ENCODE measurements at regions not wholly inside any gene's neighbourhood (a gene's known extent, or its start where the extent isn't known, plus 50 kb on each side); places are given as distances from the start of the nearest gene placed in this dataset.
"Not testable (repeated sequence)": the region's sequence is repeated elsewhere in the genome, so short reads cannot be mapped to it uniquely, and the experiment has no call there.

- DNase-seq = no peak
Observed at GRCh38 chr13:79860791-79861190, 379.8 kb downstream of the NDFIP2 start.

DNA sequence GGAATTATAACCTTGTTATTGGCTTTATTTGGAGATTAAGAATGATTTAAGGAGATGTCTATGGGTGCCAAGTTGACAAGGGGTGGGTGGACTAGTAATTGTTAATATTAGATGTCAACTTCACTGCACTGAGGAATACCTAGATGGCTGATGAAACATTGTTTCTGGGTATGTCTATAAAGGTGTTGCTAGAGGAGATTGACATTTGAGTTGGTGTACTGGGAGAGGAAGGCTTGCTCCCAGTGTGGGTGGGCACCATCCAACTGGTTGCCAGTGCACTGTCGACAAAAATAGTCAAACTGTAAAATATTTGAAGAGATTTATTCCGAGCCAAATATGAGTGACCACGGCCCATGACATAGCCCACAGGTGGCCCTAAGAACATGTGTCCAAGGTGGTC, 378.8 kb downstream of the NDFIP2 start:
- DNase-seq = no peak

DNA sequence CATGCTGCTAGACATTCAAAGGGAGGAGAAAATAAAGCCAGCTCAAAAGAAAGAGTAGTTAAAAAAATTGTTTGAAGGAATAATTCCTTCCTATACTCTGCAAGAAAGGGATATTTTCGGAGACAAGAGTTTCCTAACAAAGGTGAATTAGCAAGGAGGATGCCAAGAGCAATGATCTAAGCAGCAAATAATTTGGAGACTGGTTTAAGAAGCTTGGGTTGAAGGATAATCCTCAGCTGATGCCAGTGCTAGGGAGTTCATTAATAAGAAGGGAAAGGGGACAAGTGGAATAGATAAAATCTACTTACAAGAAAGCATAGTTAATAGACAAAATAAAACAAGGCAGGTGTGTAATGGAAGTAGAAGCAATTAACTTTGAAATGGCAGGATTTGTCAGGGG, 372.3 kb downstream of the NDFIP2 start:
- no peak for DNase-seq

DNA sequence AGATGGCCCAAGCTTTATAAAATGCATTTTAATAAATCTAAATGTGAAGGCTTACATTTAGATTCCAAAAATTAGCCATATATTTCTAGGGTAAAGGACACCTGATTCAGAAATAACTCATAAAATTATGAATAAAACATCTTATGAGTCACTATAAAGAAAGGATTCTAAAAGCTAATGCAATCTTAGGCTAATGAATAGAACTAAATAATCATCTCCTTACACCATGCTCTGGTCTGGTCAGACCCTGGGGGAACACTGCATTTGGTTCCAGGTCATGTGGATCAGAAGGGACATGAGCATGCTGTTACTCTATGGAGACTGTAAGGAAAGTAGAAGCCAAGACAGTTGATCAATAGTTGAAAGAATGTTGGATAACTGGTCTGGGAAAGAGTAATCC, 370.4 kb downstream of the NDFIP2 start:
- DNase-seq = no peak

DNA sequence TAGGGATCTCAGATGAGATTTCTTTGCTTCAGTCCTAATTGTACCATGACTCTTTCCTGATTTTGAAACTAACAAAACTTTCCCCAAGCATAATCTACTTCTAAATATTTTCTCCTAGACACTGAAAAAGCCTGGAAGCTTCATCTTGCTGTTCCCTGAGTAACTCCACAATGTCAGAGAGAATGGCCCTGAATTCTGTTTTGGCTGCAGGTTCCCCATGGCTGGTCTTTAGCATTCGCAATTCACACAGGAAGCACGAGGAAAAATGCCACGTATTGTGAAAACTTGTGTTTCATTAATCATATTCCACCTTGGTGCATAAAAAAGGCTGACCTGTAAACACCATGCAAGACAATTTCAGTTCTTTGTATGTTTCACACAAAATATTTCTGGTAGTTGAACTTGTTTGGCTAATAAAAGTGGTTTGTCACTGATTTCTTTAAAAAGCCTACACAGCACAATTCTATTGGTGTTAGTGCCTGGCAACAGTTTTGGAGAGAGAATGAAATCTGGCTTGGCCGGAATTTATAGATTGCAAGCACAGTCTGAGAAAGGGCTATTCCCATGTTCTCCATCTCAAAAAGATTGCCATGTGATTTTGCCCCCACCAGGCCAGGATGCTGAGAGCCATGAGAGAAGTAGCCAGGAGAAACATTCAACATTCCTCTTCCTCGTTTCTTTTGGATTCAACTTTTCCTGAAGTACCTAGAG, 367.1 kb downstream of the NDFIP2 start:
- DNase-seq = no peak

- DNase-seq = no peak
Observed at GRCh38 chr13:79846386-79846785, 365.4 kb downstream of the NDFIP2 start.

GRCh38 chr13:79837741-79838450, 356.9 kb downstream of the NDFIP2 start:
- DNase-seq = no peak

- not testable (repeated sequence) for DNase-seq
Observed at GRCh38 chr13:79836121-79836520, 355.2 kb downstream of the NDFIP2 start.

- no peak for DNase-seq
Observed at GRCh38 chr13:79834876-79835275, 353.9 kb downstream of the NDFIP2 start.

DNA sequence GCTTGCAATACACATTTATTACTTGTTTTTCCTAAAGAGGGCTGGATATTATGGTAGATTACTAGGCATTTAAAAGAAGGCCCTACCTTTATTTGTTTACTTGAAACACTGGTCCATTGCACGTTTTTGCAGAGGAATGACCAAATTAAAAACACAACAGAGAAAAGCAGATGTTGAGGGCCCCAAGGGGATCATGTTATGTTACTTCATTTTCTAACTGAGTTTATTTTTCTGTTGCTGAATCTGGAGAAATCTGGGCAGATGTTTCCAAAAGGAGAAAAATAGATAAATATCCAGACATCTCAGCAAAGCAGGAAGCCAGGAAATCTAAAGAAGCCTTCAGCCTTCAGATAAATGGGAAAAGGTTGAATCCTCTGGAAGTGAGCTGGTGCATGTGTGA, 353.0 kb downstream of the NDFIP2 start:
- no peak for DNase-seq

GRCh38 chr13:79831556-79831955, 350.6 kb downstream of the NDFIP2 start:
- no peak for DNase-seq

DNA sequence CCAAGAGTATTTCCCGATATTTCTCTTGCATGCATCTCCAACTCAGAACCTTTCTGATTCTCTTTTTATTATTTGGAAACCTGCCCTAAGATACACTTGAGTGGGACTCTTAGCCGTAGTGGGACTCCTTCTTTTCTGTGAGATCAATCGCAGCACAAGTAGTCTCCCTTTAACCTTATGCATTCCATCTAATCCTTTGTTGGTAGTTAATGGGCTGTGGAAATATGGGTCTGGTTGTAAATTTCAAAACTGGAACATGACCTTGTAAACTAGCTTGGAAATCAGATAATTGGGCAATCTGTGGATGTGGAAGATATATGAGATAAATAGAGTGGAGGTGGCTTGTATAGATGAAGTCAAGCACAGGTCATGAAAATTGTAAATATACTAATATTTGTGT, 350.0 kb downstream of the NDFIP2 start:
- no peak for DNase-seq

- no peak for DNase-seq
Observed at GRCh38 chr13:79830426-79830825, 349.5 kb downstream of the NDFIP2 start.

GRCh38 chr13:79829880-79830279, 348.9 kb downstream of the NDFIP2 start:
- DNase-seq = no peak

GRCh38 chr13:79825959-79826358, 345.0 kb downstream of the NDFIP2 start:
- DNase-seq = no peak

- DNase-seq = no peak
Observed at GRCh38 chr13:79815041-79815440, 334.1 kb downstream of the NDFIP2 start.

GRCh38 chr13:79812070-79812850, 331.3 kb downstream of the NDFIP2 start:
- no peak for DNase-seq

DNA sequence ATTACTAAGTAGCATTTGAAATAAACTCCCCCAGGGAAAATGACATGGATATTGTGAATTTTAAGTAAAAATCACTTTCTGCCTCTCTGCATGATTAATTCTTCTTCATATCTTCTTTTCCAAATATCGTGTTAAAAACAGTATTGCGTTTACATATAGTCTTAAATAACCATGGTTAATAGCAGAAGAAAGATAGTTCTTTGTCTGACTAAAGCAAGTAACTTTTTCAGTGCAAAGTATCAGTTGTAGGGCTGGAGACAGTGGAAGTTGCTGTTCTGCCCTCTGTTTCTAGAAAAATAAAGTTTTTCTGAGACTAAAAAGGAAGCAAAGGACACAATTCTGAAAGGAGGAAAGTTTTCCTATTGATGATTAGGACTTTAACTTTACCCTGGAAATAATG, 330.2 kb downstream of the NDFIP2 start:
- DNase-seq = no peak

- no peak for DNase-seq
Observed at GRCh38 chr13:79810669-79811068, 329.7 kb downstream of the NDFIP2 start.

DNA sequence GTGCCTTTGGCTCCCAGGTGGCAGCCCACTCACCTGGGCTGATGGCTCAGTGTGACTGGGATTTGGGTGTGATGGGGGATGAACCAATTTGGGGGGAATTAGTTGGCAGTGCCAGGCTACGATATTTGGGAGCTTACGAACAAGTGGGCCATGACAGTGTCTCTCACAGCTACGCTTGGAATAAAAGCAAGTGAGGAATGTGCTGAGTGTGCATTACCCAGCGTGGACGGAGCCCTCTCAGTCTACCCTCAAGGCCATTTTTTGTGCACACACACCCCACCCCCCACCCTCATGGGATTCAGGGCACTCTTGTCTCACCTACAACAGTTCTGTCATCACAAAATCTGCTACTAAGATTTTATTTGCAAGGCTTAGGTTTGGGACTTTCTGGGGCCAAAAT, 329.1 kb downstream of the NDFIP2 start:
- no peak for DNase-seq

GRCh38 chr13:79808475-79808874, 327.5 kb downstream of the NDFIP2 start:
- no peak for DNase-seq

- no peak for DNase-seq
Observed at GRCh38 chr13:79807554-79807953, 326.6 kb downstream of the NDFIP2 start.

DNA sequence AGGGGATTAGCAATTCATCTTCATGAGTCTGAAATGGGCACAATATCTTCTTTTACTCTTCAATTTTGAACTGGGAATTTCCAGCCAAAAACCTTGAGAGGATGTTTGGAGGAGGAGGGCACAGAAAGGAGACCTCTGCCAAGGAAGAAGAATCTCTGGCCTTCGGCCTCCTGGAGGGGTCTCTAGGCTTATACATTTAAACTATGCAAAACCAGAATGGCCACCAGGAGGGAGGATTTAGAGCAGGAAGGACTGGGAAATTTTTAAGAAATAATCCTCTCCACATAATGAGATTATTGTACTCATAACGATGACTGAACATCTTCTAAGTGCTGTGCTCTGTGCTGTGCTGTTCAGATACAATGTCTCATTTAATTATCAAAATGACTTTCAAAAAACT, 325.9 kb downstream of the NDFIP2 start:
- no peak for DNase-seq

DNA sequence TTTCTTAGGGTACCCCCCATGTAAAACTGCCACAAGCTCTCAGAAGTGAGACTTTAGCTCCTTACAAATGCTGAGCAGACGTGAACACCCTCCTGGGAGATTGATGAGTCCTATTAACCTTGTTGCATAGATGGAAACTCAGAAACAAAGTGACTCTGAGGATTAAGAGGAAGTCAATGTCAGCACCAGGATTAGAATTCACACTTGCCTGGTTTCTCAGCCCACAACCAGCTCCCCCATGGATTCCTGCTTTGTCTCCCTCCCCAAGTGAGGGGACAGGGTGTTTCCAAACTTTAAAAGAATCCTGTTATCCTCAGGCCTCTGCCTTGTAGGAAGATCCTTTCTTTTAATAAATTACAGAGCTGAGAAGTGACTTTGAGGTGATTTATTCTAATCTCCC, 324.4 kb downstream of the NDFIP2 start:
- DNase-seq = no peak

All from GOT3 (cell line).